ENCODE measurements at regions not wholly inside any gene's neighbourhood (a gene's known extent, or its start where the extent isn't known, plus 50 kb on each side); places are given as distances from the start of the nearest gene placed in this dataset.

GRCh38 chr1:5296095-5296494 is 641.7 kb downstream of the AJAP1 start:
- TF ChIP-seq CTCF (IDR thresholded peaks at IDR 0.05; ENCODE audit: borderline replicate concordance, extremely low read depth, low read length, poor library complexity, severe bottlenecking) (no peak), EZH2 (IDR thresholded peaks at IDR 0.05; ENCODE audit: borderline replicate concordance, low read depth, low read length, severe bottlenecking) (no peak)
